K562 (cell line): ENCODE measurements at regions not wholly inside any gene's neighbourhood (a gene's known extent, or its start where the extent isn't known, plus 50 kb on each side); places are given as distances from the start of the nearest gene placed in this dataset.

Source experiments
- ATF1 ChIP-seq, 2 experiments: fragments of 450-650 bp in 1 of 2; IDR thresholded peaks; 2 replicates each; pipeline ENCODE4 v1.6.1; 2016; ENCODE audit warnings: missing compliant biosample characterization in 1 of 2, missing genetic modification characterization in 1 of 2
- CREM ChIP-seq: IDR thresholded peaks from 2 replicates; pipeline ENCODE4 v1.6.1; 2014; ENCODE audit warnings: antibody characterized with exemption, low read depth
- CTBP1 ChIP-seq: fragments of 450-650 bp; IDR thresholded peaks from 2 replicates; pipeline ENCODE4 v1.6.1; 2016; ENCODE audit warnings: borderline replicate concordance
- ELF2 ChIP-seq: fragments of 250-450 bp; sonication (Bioruptor Pico); IDR thresholded peaks from 2 replicates; pipeline ENCODE4 v1.5.0; 2021; ENCODE audit warnings: mild to moderate bottlenecking
- EP300 ChIP-seq: IDR thresholded peaks from 2 replicates; pipeline ENCODE4 v1.6.1; 2012; ENCODE audit warnings: low read length, improper control_type of control experiment
- ERF ChIP-seq: fragments of 450-650 bp; formaldehyde crosslinking; IDR thresholded peaks from 2 replicates; pipeline ENCODE4 v1.4.0; 2020; ENCODE audit warnings: mild to moderate bottlenecking, mixed read lengths
- IFI16 ChIP-seq: fragments of 250-450 bp; sonication (Bioruptor Pico); IDR thresholded peaks from 2 replicates; pipeline ENCODE4 v2.1.2; 2022; ENCODE audit warnings: mild to moderate bottlenecking, inconsistent platforms
- JUND ChIP-seq, 2 experiments: IDR thresholded peaks; 2 replicates in 1 of 2; 3 replicates in 1 of 2; pipeline ENCODE4 v1.6.1; 2011; ENCODE audit warnings: borderline replicate concordance in 2 of 2, low read depth in 2 of 2, low read length in 2 of 2, improper control_type of control experiment in 1 of 2, missing biosample characterization in 1 of 2, missing genetic modification characterization in 1 of 2, missing genetic modification reagents in 1 of 2
- NBN ChIP-seq: fragments of 450-650 bp; IDR thresholded peaks from 2 replicates; pipeline ENCODE4 v1.6.1; 2016; ENCODE audit warnings: low read depth, mild to moderate bottlenecking
- NR2C2 ChIP-seq, 2 experiments: fragments of 200-800 bp in 1 of 2; sonication (Bioruptor generic) in 1 of 2; sonication (generic) in 1 of 2; formaldehyde crosslinking in 1 of 2; IDR thresholded peaks; 2 replicates each; pipeline versions ENCODE4 v1.6.1 to v1.8.0; 2016 to 2022; ENCODE audit warnings: mild to moderate bottlenecking in 1 of 2, missing compliant biosample characterization in 1 of 2, missing genetic modification characterization in 1 of 2, missing genetic modification reagents in 1 of 2
- PCBP1 ChIP-seq: fragments of 200-400 bp; formaldehyde crosslinking; IDR thresholded peaks from 2 replicates; pipeline ENCODE4 v1.6.1; 2018; ENCODE audit warnings: mild to moderate bottlenecking, low read depth, low read length; ENCODE audit not compliant: poor library complexity, severe bottlenecking
- PHF20 ChIP-seq: fragments of 450-650 bp; IDR thresholded peaks from 2 replicates; pipeline ENCODE4 v1.6.1; 2018; ENCODE audit not compliant: partially characterized antibody
- POLR2B ChIP-seq: fragments of 450-650 bp; IDR thresholded peaks from 2 replicates; pipeline ENCODE4 v1.6.1; 2018; ENCODE audit warnings: low read depth; ENCODE audit not compliant: partially characterized antibody
- RBM15 ChIP-seq: fragments of 200-400 bp; formaldehyde crosslinking; IDR thresholded peaks from 2 replicates; pipeline ENCODE4 v1.6.1; 2018; ENCODE audit warnings: mild to moderate bottlenecking, low read length, moderate library complexity; ENCODE audit not compliant: insufficient read depth
- THRB ChIP-seq: fragments of 450-650 bp; formaldehyde crosslinking; conservative IDR thresholded peaks from 2 replicates; pipeline ENCODE4 v1.4.0; 2022; ENCODE audit warnings: mild to moderate bottlenecking, missing genetic modification characterization
- YY1 ChIP-seq, 3 experiments: IDR thresholded peaks; 2 replicates each; pipeline ENCODE4 v1.6.1; 2011; ENCODE audit warnings: low read length in 2 of 3, mild to moderate bottlenecking in 2 of 3, moderate library complexity in 2 of 3, borderline replicate concordance in 1 of 3, control low read depth in 1 of 3, low read depth in 1 of 3; ENCODE audit not compliant: insufficient read depth in 3 of 3, insufficient replicate concordance in 2 of 3, control insufficient read depth in 1 of 3, insufficient read length in 1 of 3; ENCODE audit errors: extremely low read depth in 1 of 3
- ZNF311 ChIP-seq: fragments of 250-450 bp; sonication (Bioruptor Pico); IDR thresholded peaks from 2 replicates; pipeline ENCODE4 v1.4.0; 2020; ENCODE audit warnings: mild to moderate bottlenecking, moderate library complexity
- ZNF639 ChIP-seq, 2 experiments: fragments of 200-800 bp in 1 of 2; sonication (Bioruptor generic) in 1 of 2; sonication (generic) in 1 of 2; formaldehyde crosslinking in 1 of 2; IDR thresholded peaks in 1 of 2; conservative IDR thresholded peaks in 1 of 2; 2 replicates each; pipeline versions ENCODE4 v1.5.0 to v1.6.1; 2016 to 2020; ENCODE audit warnings: missing compliant biosample characterization in 1 of 2, missing genetic modification characterization in 1 of 2, missing genetic modification reagents in 1 of 2
- ZNF740 ChIP-seq, 3 experiments: fragments of 200-800 bp in 1 of 3; sonication (Bioruptor generic) in 1 of 3; sonication (generic) in 1 of 3; formaldehyde crosslinking in 1 of 3; IDR thresholded peaks; 2 replicates each; pipeline versions ENCODE4 v1.6.1 to v1.8.0; 2016 to 2022; ENCODE audit warnings: mild to moderate bottlenecking in 2 of 3, missing compliant biosample characterization in 2 of 3, missing genetic modification characterization in 2 of 3, missing genetic modification reagents in 1 of 3
- ZSCAN29 ChIP-seq: fragments of 450-650 bp; IDR thresholded peaks from 2 replicates; pipeline ENCODE4 v1.6.1; 2017

GRCh38 chr1:224554620-224555259, 61.4 kb upstream of the CNIH3 start (continued):
- TF ChIP-seq ZNF639 (CRISPR knock-in tag; conservative IDR thresholded peaks at IDR 0.05 in 1 of 2, IDR thresholded peaks at IDR 0.05 in 1 of 2) (no peak), CREM (no peak), ATF1 (CRISPR knock-in tag; IDR thresholded peaks at IDR 0.05) (no peak), ATF1 (tag; IDR thresholded peaks at IDR 0.05) (no peak), PCBP1 (no peak), RBM15 (no peak), JUND (IDR thresholded peaks at IDR 0.05; ENCODE audit: borderline replicate concordance, low read depth, low read length) (peak; percentile 77), JUND (tag; IDR thresholded peaks at IDR 0.05; ENCODE audit: borderline replicate concordance, low read depth, low read length) (no peak; the same call in 2 of the 3 replicates), PHF20 (no peak), IFI16 (CRISPR knock-in tag) (no peak), ELF2 (0 out of 2 replicates have a peak, but pooled peaks have one; percentile 40), CTBP1 (peak; percentile 37; the same call in 1 of the 2 replicates), POLR2B (no peak), ERF (CRISPR knock-in tag) (no peak), ZSCAN29 (no peak), NR2C2 (CRISPR knock-in tag; IDR thresholded peaks at IDR 0.05) (no peak), NR2C2 (tag; IDR thresholded peaks at IDR 0.05) (peak; percentile 49; the same call in 1 of the 2 replicates), EP300 (peak; percentile 45; the same call in 1 of the 2 replicates), YY1 (IDR thresholded peaks at IDR 0.05; ENCODE audit: borderline replicate concordance in 1 of 3, control insufficient read depth in 1 of 3, extremely low read depth in 1 of 3, insufficient read depth in 3 of 3, insufficient read length in 1 of 3, insufficient replicate concordance in 2 of 3, low read depth in 1 of 3, low read length in 2 of 3) (no peak), NBN (no peak), ZNF311 (no peak), THRB (CRISPR knock-in tag) (no peak), ZNF740 (CRISPR knock-in tag; IDR thresholded peaks at IDR 0.05) (no peak), ZNF740 (tag; IDR thresholded peaks at IDR 0.05) (peak in 1 of 2 experiments; percentile 54; a peak in 1 of 4 replicates)
